Esophagus muscularis mucosa (tissue), 4 donors: ENCODE measurements at regions not wholly inside any gene's neighbourhood (a gene's known extent, or its start where the extent isn't known, plus 50 kb on each side); places are given as distances from the start of the nearest gene placed in this dataset.

ENCODE experiments used
- EP300 ChIP-seq: sonication (generic); formaldehyde crosslinking; IDR thresholded peaks from one replicate; pipeline ENCODE4 v1.6.1; 2017; ENCODE audit warnings: antibody characterized with exemption
- POLR2A ChIP-seq: fragments of 450-650 bp; IDR thresholded peaks from one replicate; pipeline ENCODE4 v1.6.1; 2017; ENCODE audit warnings: antibody characterized with exemption, moderate library complexity, mild to moderate bottlenecking, low read depth
- TF ChIP-seq, protein P1 (sequence below), 3 experiments: fragments of 200-600 bp in 2 of 3; fragments of 450-650 bp in 1 of 3; sonication (generic) in 2 of 3; IDR thresholded peaks; one replicate each; pipeline ENCODE4 v1.5.1; 2017 to 2019; ENCODE audit warnings: antibody characterized with exemption in 3 of 3, mild to moderate bottlenecking in 2 of 3, moderate library complexity in 1 of 3

DNA sequence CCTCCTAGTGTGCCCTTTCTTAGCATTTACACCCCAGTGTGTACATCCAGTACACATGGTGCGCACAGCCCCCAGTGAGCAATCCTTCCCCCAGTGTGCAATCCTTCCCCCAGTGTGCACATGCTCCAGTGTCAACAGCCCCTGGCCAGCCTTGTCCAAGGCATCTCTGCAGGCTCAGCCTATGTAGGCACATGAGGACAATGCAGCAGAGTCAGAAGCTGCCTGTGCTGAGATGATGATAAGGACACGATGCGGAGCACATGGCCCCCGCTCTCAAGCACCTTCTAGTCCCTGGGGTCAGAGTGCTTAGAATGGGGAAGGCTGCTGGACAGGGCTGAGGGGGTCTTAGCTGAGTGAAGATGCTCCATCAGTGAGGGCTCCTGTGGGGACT is 69.8 kb downstream of the GADD45G start:
- TF ChIP-seq, protein P1, sequence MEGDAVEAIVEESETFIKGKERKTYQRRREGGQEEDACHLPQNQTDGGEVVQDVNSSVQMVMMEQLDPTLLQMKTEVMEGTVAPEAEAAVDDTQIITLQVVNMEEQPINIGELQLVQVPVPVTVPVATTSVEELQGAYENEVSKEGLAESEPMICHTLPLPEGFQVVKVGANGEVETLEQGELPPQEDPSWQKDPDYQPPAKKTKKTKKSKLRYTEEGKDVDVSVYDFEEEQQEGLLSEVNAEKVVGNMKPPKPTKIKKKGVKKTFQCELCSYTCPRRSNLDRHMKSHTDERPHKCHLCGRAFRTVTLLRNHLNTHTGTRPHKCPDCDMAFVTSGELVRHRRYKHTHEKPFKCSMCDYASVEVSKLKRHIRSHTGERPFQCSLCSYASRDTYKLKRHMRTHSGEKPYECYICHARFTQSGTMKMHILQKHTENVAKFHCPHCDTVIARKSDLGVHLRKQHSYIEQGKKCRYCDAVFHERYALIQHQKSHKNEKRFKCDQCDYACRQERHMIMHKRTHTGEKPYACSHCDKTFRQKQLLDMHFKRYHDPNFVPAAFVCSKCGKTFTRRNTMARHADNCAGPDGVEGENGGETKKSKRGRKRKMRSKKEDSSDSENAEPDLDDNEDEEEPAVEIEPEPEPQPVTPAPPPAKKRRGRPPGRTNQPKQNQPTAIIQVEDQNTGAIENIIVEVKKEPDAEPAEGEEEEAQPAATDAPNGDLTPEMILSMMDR (IDR thresholded peaks at IDR 0.05): no peak
- TF ChIP-seq EP300 (no peak), POLR2A (no peak)
